Left ventricle myocardium inferior (tissue), 1 donor: ENCODE measurements at regions not wholly inside any gene's neighbourhood (a gene's known extent, or its start where the extent isn't known, plus 50 kb on each side); places are given as distances from the start of the nearest gene placed in this dataset.

ENCODE experiments used
- DNase-seq: peaks from one replicate; pipeline ENCODE4 v3.0.0-alpha.2; 2020
- H3K27ac ChIP-seq: fragments of 200-600 bp; replicated peaks from 2 replicates; pipeline ENCODE4 v1.8.0; 2021
- H3K27me3 ChIP-seq: fragments of 200-600 bp; 2 replicates; pipeline ENCODE4 v1.8.0; 2021; ENCODE audit warnings: low read depth
- H3K36me3 ChIP-seq: fragments of 200-600 bp; 2 replicates; pipeline ENCODE4 v1.8.0; 2021
- H3K4me1 ChIP-seq: fragments of 200-600 bp; 2 replicates; pipeline ENCODE4 v1.8.0; 2021
- H3K4me3 ChIP-seq: fragments of 200-600 bp; 2 replicates; pipeline ENCODE4 v1.8.0; 2021; ENCODE audit warnings: mild to moderate bottlenecking, moderate library complexity
- H3K9me3 ChIP-seq: fragments of 200-600 bp; replicated peaks from 2 replicates; pipeline ENCODE4 v1.8.0; 2021
- CTCF ChIP-seq: fragments of 200-600 bp; IDR thresholded peaks from 2 replicates; pipeline ENCODE4 v1.8.0; 2021; ENCODE audit warnings: antibody characterized with exemption, mild to moderate bottlenecking, borderline replicate concordance
- intact Hi-C: fragments of 100-400 bp; cut with micrococcal nuclease; formaldehyde crosslinking; loops from one replicate; pipeline ENCODE4 v1.11.0; 2022
- donor health status: DM: no; HTN: yes; CAD: no; lungs with severe emphysema.

- no peak overlapping the region for H3K27ac ChIP-seq
- no peaks in the 10 kb centered on the region for H3K4me1 ChIP-seq
- no peaks in the 10 kb centered on the region for H3K9me3 ChIP-seq
- intact Hi-C loops: no loop called here
- no peak for TF ChIP-seq CTCF
- no peaks in the 10 kb centered on the region for H3K36me3 ChIP-seq
- no peak overlapping the region for H3K4me3 ChIP-seq
- DNase-seq: no peak
- peaks cover 15% of the 10 kb centered on the region for H3K27me3 ChIP-seq
Observed at GRCh38 chr10:9289811-9290210, 1235.3 kb downstream of the GATA3 start.

- intact Hi-C loops: no loop called here
- no peak overlapping the region for H3K4me3 ChIP-seq
- H3K4me1 ChIP-seq: no peaks in the 10 kb centered on the region
- H3K27ac ChIP-seq: no peak overlapping the region
- H3K9me3 ChIP-seq: no peaks in the 10 kb centered on the region
- no peak for DNase-seq
- no peaks in the 10 kb centered on the region for H3K36me3 ChIP-seq
- TF ChIP-seq CTCF: no peak
- peaks cover 22% of the 10 kb centered on the region for H3K27me3 ChIP-seq
Observed at GRCh38 chr10:9291081-9291480, 1236.6 kb downstream of the GATA3 start.

- H3K36me3 ChIP-seq: no peaks in the 10 kb centered on the region
- no peak for DNase-seq
- intact Hi-C loops: no loop called here
- no peaks in the 10 kb centered on the region for H3K9me3 ChIP-seq
- no peaks in the 10 kb centered on the region for H3K4me1 ChIP-seq
- no peak for TF ChIP-seq CTCF
- H3K27ac ChIP-seq: no peak overlapping the region
- H3K4me3 ChIP-seq: no peak overlapping the region
- peaks cover 10% of the 10 kb centered on the region for H3K27me3 ChIP-seq
Observed at GRCh38 chr10:9294132-9294663, 1239.7 kb downstream of the GATA3 start.

GRCh38 chr10:9294865-9295264 lies 1240.4 kb downstream of the GATA3 start:
- H3K4me3 ChIP-seq: no peak overlapping the region
- no peak for TF ChIP-seq CTCF

GRCh38 chr10:9296190-9296589 lies 1241.7 kb downstream of the GATA3 start:
- H3K4me1 ChIP-seq: no peaks in the 10 kb centered on the region
- H3K9me3 ChIP-seq: no peaks in the 10 kb centered on the region
- H3K27ac ChIP-seq: no peak overlapping the region
- TF ChIP-seq CTCF: no peak
- DNase-seq: no peak
- intact Hi-C loops: no loop called here
- no peak overlapping the region for H3K4me3 ChIP-seq
- peaks cover 10% of the 10 kb centered on the region for H3K27me3 ChIP-seq
- no peaks in the 10 kb centered on the region for H3K36me3 ChIP-seq

More at GRCh38 chr10:9294865-9295264, 1240.4 kb downstream of the GATA3 start:
- peaks cover 10% of the 10 kb centered on the region for H3K27me3 ChIP-seq
- no peaks in the 10 kb centered on the region for H3K36me3 ChIP-seq
- H3K27ac ChIP-seq: no peak overlapping the region
- intact Hi-C loops: no loop called here
- no peaks in the 10 kb centered on the region for H3K4me1 ChIP-seq
- DNase-seq: no peak
- no peaks in the 10 kb centered on the region for H3K9me3 ChIP-seq
